GM12875 (cell line): ENCODE measurements at regions not wholly inside any gene's neighbourhood (a gene's known extent, or its start where the extent isn't known, plus 50 kb on each side); places are given as distances from the start of the nearest gene placed in this dataset.
"Not testable (repeated sequence)": the region's sequence is repeated elsewhere in the genome, so short reads cannot be mapped to it uniquely, and the experiment has no call there.

Experiments used
- H3K4me3 ChIP-seq: one replicate; pipeline ENCODE4 v1.5.1; 2011; ENCODE audit warnings: low read depth, low read length, control low read depth
- TF ChIP-seq, protein P1 (sequence below): IDR thresholded peaks from 2 replicates; pipeline ENCODE4 v1.5.1; 2011; ENCODE audit warnings: low read depth, mild to moderate bottlenecking, control low read depth, inconsistent platforms, low read length, moderate library complexity, borderline replicate concordance; ENCODE audit not compliant: insufficient read depth

DNA sequence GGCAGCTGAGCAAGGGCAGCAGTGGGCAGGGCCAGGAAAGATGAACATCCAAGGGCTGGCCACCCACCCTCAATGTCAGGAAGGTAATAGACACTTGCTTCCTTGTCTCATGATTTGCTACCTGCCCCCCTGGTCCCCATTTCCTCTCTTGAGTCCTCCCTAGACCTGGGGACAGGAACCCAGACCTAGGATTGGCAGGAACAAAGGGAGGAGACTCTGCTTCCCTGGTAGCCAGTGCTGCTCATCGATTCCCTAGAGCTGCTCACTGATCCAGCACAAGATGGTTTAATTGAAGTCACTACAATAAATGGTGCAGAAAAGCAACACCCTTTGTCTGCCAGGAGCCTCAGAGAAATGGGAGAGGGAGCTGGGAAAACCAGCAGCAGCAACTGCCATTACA, 67.8 kb upstream of the CHST1 start:
- no peak overlapping the region for H3K4me3 ChIP-seq
- TF ChIP-seq, protein P1, sequence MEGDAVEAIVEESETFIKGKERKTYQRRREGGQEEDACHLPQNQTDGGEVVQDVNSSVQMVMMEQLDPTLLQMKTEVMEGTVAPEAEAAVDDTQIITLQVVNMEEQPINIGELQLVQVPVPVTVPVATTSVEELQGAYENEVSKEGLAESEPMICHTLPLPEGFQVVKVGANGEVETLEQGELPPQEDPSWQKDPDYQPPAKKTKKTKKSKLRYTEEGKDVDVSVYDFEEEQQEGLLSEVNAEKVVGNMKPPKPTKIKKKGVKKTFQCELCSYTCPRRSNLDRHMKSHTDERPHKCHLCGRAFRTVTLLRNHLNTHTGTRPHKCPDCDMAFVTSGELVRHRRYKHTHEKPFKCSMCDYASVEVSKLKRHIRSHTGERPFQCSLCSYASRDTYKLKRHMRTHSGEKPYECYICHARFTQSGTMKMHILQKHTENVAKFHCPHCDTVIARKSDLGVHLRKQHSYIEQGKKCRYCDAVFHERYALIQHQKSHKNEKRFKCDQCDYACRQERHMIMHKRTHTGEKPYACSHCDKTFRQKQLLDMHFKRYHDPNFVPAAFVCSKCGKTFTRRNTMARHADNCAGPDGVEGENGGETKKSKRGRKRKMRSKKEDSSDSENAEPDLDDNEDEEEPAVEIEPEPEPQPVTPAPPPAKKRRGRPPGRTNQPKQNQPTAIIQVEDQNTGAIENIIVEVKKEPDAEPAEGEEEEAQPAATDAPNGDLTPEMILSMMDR, result no peak

DNA sequence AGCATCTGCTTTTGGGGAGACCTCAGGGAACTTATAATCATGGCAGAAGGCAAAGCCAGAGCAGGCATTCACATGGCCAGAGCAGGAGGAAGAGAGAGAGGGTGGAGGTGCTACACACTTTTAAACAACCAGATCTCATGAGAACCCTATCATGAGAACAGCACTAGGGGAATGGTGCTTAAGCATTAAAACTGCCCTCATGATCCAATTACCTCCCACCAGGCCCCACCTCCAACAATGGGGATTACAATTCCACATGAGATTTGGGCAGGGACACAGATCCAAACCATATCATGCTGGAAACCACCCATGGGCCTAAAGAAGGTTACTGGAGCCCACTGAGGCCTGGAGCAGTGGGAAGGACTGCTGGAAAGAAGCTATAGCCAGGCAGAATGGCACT, 66.9 kb upstream of the CHST1 start:
- TF ChIP-seq, protein P1, result no peak
- no peak overlapping the region for H3K4me3 ChIP-seq

DNA sequence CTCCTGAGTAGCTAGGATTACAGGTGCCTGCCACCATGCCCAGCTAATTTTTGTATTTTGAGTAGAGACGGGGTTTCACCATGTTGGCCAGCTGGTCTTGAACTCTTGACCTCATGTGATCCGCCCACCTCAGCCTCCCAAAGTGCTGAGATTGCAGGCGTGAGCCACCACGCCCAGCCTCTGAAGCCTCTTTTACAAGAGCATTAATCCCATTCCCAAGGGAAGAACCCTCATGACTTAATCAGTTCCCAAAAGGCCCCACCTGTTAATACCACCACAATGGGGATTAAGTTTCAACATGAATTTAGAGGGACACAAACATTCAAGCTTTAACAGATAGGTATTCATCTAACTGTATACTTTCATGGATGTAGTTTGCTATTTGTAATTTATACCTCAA, 65.7 kb upstream of the CHST1 start:
- not testable (repeated sequence) for H3K4me3 ChIP-seq

DNA sequence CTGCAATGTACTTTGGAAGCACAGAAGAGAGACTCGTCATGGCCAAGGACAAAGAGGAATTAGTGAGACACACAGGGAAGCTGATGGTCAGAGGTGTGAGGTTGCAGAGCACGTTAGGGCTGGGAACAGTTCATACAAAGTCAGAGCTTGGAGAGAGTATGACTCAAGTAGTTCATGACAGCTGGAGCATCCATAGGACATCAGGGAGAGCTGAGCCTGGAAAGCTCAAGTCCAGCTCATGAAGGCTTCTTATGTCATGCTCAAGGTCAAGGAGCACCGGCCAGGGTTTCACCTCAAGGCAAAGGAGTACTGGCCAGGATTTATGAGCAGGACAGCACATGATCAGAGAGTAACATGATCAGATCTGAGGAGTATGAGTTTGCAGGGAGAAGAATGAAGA, 64.6 kb upstream of the CHST1 start:
- TF ChIP-seq, protein P1, result no peak
- H3K4me3 ChIP-seq, result no peak overlapping the region

DNA sequence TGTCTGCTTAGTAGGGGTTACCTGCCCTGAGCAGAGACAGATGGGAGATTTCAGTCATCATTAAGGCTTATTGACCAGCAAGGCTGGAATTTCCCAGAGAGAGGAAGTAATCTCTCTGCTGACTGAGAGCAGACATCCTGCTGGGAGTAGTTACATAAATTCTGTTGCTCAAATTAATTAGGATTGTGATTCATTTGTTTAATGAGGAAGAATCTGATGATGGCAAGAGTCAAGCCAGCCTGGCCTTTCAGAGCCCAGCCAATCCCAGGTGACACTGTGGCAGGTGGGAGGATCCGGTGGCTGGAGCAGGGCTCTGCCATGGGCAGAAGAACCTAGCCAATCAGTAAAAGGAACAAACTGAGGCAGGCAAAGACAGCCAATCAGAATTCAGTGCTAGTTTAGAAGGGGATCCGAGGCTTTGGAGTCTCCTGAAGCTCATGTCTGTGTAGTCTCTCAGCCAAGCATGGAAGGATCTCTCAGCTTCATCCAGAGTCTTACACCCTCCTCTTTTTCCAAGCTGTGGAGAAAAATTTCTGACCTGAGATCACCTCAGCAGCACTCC, 61.2 kb upstream of the CHST1 start:
- no peak overlapping the region for H3K4me3 ChIP-seq
- TF ChIP-seq, protein P1, result no peak

DNA sequence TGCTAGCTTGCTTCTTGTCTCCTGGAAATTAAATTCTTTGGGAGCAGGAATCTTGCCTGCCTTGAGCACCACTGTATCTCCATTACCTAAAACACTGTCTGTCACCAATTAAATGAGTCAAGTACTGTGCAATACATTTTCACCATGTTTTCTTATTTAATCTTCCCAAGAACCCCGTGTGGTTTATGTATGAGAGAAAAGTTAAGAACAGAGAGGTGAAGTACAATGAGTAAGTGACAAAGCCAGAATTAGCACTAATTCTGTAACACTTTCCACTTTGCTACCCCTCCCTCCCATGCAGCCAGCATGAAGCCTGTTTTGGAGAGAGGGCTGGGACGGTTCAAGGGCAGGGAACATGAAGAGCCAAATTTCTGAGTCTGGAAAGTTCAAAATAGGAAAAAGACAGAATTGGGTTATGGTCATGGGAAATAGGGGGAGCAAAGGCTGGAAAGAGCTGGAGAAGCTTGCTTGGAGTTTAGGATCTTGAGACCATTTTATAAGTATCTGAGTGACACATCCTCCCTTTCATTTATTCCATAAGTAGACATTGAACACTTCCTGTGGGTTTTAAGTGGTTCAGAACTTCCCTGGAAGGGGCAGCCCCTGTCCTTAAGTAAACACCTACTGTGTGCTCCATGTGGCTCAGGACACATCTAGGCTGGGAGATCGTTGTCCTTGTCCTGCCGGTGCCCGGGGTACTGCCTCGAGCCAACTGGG, 60.5 kb upstream of the CHST1 start:
- TF ChIP-seq, protein P1, result no peak
- no peak overlapping the region for H3K4me3 ChIP-seq

DNA sequence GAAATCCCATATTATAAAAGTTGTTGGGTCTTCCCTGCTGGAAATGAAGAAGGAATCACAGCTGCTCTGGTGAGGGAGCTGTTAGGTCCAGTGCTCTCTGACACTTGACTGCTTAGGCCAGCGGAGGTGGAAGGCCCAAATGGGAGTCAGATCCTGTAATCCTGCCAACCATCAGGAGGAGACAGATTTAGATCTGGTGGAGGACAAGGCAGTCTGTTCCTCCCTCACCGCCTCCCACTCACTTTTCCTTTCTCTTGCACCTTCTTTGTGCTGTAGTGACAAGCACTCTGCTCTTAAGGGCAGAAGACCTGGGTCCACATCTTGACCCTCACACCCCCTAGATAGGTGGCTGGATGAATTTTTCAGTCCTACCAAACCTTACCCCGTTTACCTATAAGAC, 59.7 kb upstream of the CHST1 start:
- no peak overlapping the region for H3K4me3 ChIP-seq
- TF ChIP-seq, protein P1, result no peak
